A549 (cell line): ENCODE measurements at regions not wholly inside any gene's neighbourhood (a gene's known extent, or its start where the extent isn't known, plus 50 kb on each side); places are given as distances from the start of the nearest gene placed in this dataset.

Experiments used
- BHLHE40 ChIP-seq: IDR thresholded peaks from 2 replicates; pipeline ENCODE4 v1.6.1; 2012; ENCODE audit warnings: low read depth, low read length, inconsistent platforms
- EP300 ChIP-seq, 2 experiments: fragments of >200 bp; sonication (Bioruptor Twin); formaldehyde crosslinking; IDR thresholded peaks; 2 replicates in 1 of 2; 3 replicates in 1 of 2; pipeline ENCODE4 v1.6.1; 2016 to 2017
- HOXA7 ChIP-seq: fragments of 250-450 bp; sonication (Bioruptor Pico); IDR thresholded peaks from 2 replicates; pipeline ENCODE4 v1.5.0; 2020; ENCODE audit warnings: mild to moderate bottlenecking, moderate library complexity
- KDM1A ChIP-seq: fragments of 200-600 bp; sonication (generic); IDR thresholded peaks from 2 replicates; pipeline ENCODE4 v1.6.1; 2016; ENCODE audit warnings: low read depth, mild to moderate bottlenecking
- KDM5A ChIP-seq: fragments of 200-600 bp; sonication (generic); IDR thresholded peaks from 2 replicates; pipeline ENCODE4 v1.6.1; 2016; ENCODE audit warnings: antibody characterized with exemption, mild to moderate bottlenecking
- MAFK ChIP-seq: fragments of 450-650 bp; IDR thresholded peaks from 2 replicates; pipeline ENCODE4 v1.6.1; 2014; ENCODE audit not compliant: partially characterized antibody
- POLR2A ChIP-seq: IDR thresholded peaks from 2 replicates; pipeline ENCODE4 v1.6.1; 2012; ENCODE audit warnings: mild to moderate bottlenecking, low read length
- POLR2AphosphoS2 ChIP-seq: conservative IDR thresholded peaks from 2 replicates; pipeline ENCODE4 v1.6.1; 2012; ENCODE audit warnings: low read length, improper control_type of control experiment, inconsistent platforms
- RAD21 ChIP-seq, 2 experiments: fragments of >200 bp in 1 of 2; sonication (Bioruptor Twin) in 1 of 2; formaldehyde crosslinking in 1 of 2; IDR thresholded peaks in 1 of 2; conservative IDR thresholded peaks in 1 of 2; 2 replicates in 1 of 2; 3 replicates in 1 of 2; pipeline ENCODE4 v1.6.1; 2012 to 2018; ENCODE audit warnings: inconsistent platforms in 1 of 2
- RNF2 ChIP-seq: fragments of 200-600 bp; sonication (generic); IDR thresholded peaks from 2 replicates; pipeline ENCODE4 v1.6.1; 2016; ENCODE audit warnings: low read depth, mild to moderate bottlenecking, antibody characterized with exemption, moderate library complexity, borderline replicate concordance
- TF ChIP-seq, protein P1 (sequence below): fragments of >200 bp; sonication (Bioruptor Twin); formaldehyde crosslinking; IDR thresholded peaks from 3 replicates; pipeline ENCODE4 v1.5.1; 2016
- TF ChIP-seq, protein P2 (sequence below): fragments of 250-450 bp; sonication (Bioruptor Pico); IDR thresholded peaks from 2 replicates; pipeline ENCODE4 v1.5.0; 2021; ENCODE audit warnings: mild to moderate bottlenecking, moderate library complexity, borderline replicate concordance

DNA sequence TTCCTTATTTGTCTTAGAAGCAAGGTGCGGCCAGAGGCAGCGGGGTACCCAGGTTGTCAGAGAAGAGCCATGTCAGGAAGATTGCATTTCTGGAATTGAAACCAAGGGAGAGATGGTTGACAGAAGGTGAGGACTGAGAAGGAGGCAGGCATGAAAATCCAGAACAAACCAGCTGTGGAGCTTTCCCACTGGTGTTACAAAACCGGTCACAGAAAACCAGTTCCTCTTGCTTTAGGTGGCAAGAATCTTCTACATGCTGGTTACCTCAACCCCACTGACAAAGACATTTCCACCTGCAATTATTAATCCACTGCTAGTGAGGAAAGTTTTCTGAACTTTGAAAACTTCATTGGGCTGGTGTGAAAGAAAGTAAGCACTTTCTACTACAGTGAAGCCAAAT lies 64.0 kb upstream of the MED4 start:
- TF ChIP-seq RAD21 (conservative IDR thresholded peaks at IDR 0.05 in 1 of 2, IDR thresholded peaks at IDR 0.05 in 1 of 2) (no peak), KDM5A (no peak), RNF2 (no peak), HOXA7 (no peak), POLR2A (no peak), BHLHE40 (no peak), EP300 (IDR thresholded peaks at IDR 0.05) (no peak), MAFK (no peak), POLR2AphosphoS2 (no peak), KDM1A (no peak)
- TF ChIP-seq, protein P1, sequence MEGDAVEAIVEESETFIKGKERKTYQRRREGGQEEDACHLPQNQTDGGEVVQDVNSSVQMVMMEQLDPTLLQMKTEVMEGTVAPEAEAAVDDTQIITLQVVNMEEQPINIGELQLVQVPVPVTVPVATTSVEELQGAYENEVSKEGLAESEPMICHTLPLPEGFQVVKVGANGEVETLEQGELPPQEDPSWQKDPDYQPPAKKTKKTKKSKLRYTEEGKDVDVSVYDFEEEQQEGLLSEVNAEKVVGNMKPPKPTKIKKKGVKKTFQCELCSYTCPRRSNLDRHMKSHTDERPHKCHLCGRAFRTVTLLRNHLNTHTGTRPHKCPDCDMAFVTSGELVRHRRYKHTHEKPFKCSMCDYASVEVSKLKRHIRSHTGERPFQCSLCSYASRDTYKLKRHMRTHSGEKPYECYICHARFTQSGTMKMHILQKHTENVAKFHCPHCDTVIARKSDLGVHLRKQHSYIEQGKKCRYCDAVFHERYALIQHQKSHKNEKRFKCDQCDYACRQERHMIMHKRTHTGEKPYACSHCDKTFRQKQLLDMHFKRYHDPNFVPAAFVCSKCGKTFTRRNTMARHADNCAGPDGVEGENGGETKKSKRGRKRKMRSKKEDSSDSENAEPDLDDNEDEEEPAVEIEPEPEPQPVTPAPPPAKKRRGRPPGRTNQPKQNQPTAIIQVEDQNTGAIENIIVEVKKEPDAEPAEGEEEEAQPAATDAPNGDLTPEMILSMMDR, result no peak
- TF ChIP-seq, protein P2, sequence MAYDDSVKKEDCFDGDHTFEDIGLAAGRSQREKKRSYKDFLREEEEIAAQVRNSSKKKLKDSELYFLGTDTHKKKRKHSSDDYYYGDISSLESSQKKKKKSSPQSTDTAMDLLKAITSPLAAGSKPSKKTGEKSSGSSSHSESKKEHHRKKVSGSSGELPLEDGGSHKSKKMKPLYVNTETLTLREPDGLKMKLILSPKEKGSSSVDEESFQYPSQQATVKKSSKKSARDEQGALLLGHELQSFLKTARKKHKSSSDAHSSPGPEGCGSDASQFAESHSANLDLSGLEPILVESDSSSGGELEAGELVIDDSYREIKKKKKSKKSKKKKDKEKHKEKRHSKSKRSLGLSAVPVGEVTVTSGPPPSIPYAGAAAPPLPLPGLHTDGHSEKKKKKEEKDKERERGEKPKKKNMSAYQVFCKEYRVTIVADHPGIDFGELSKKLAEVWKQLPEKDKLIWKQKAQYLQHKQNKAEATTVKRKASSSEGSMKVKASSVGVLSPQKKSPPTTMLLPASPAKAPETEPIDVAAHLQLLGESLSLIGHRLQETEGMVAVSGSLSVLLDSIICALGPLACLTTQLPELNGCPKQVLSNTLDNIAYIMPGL (CRISPR knock-in tag), result no peak
